ENCODE measurements at regions not wholly inside any gene's neighbourhood (a gene's known extent, or its start where the extent isn't known, plus 50 kb on each side); places are given as distances from the start of the nearest gene placed in this dataset.

GRCh38 chr13:62046512-62046911, 630.9 kb upstream of the PCDH20 start:
- Histone ChIP-seq H3K9me3 (peaks cover 16% of the 10 kb centered on the region), H3K4me1 (no peaks in the 10 kb centered on the region), H3K27ac (no peak overlapping the region), H3K36me3 (no peaks in the 10 kb centered on the region), H3K9ac (no peak overlapping the region), H3K4me3 (no peak overlapping the region), H3K27me3 (no peaks in the 10 kb centered on the region), H3K4me2 (no peak overlapping the region), H4K20me1 (no peaks in the 10 kb centered on the region)
- no peak for TF ChIP-seq Cebpa-rat (IDR thresholded peaks at IDR 0.05)

GRCh38 chr13:62043600-62043999, 628.0 kb upstream of the PCDH20 start:
- Histone ChIP-seq H3K4me2 (no peak overlapping the region), H3K4me3 (no peak overlapping the region), H3K27ac (no peak overlapping the region), H3K27me3 (no peaks in the 10 kb centered on the region), H3K4me1 (no peaks in the 10 kb centered on the region), H4K20me1 (no peaks in the 10 kb centered on the region), H3K9me3 (peaks cover 13% of the 10 kb centered on the region), H3K36me3 (no peaks in the 10 kb centered on the region), H3K9ac (no peak overlapping the region)
- no peak for TF ChIP-seq Cebpa-rat (IDR thresholded peaks at IDR 0.05)

GRCh38 chr13:62040806-62041205, 625.2 kb upstream of the PCDH20 start:
- H4K20me1 ChIP-seq = no peaks in the 10 kb centered on the region
- no peak for TF ChIP-seq Cebpa-rat (IDR thresholded peaks at IDR 0.05)
- H3K9ac ChIP-seq = no peak overlapping the region
- H3K36me3 ChIP-seq = no peaks in the 10 kb centered on the region
- no peak overlapping the region for H3K4me2 ChIP-seq
- no peak overlapping the region for H3K4me3 ChIP-seq
- H3K4me1 ChIP-seq = no peaks in the 10 kb centered on the region
- no peaks in the 10 kb centered on the region for H3K27me3 ChIP-seq
- H3K9me3 ChIP-seq = peaks cover 2% of the 10 kb centered on the region; the same call in 1 of the 2 replicates
- H3K27ac ChIP-seq = no peak overlapping the region

- Histone ChIP-seq H3K27me3 (no peaks in the 10 kb centered on the region), H3K9me3 (no peaks in the 10 kb centered on the region), H3K4me1 (no peaks in the 10 kb centered on the region), H4K20me1 (no peaks in the 10 kb centered on the region), H3K27ac (no peak overlapping the region), H3K4me2 (no peak overlapping the region), H3K9ac (no peak overlapping the region), H3K36me3 (no peaks in the 10 kb centered on the region), H3K4me3 (no peak overlapping the region)
- no peak for TF ChIP-seq Cebpa-rat (IDR thresholded peaks at IDR 0.05)
Observed at GRCh38 chr13:62040078-62040477, 624.4 kb upstream of the PCDH20 start.

GRCh38 chr13:62038214-62038613, 622.6 kb upstream of the PCDH20 start:
- H3K36me3 ChIP-seq = no peaks in the 10 kb centered on the region
- H3K9ac ChIP-seq = no peak overlapping the region
- no peak overlapping the region for H3K4me3 ChIP-seq
- H3K9me3 ChIP-seq = no peaks in the 10 kb centered on the region
- TF ChIP-seq Cebpa-rat (IDR thresholded peaks at IDR 0.05) = no peak
- no peak overlapping the region for H3K4me2 ChIP-seq
- H4K20me1 ChIP-seq = no peaks in the 10 kb centered on the region
- no peaks in the 10 kb centered on the region for H3K27me3 ChIP-seq
- H3K27ac ChIP-seq = no peak overlapping the region
- no peaks in the 10 kb centered on the region for H3K4me1 ChIP-seq

GRCh38 chr13:62035981-62036380, 620.3 kb upstream of the PCDH20 start:
- Histone ChIP-seq H3K4me2 (no peak overlapping the region), H3K9ac (no peak overlapping the region), H3K27me3 (no peaks in the 10 kb centered on the region), H4K20me1 (no peaks in the 10 kb centered on the region), H3K4me3 (no peak overlapping the region), H3K9me3 (no peaks in the 10 kb centered on the region), H3K36me3 (no peaks in the 10 kb centered on the region), H3K27ac (no peak overlapping the region), H3K4me1 (no peaks in the 10 kb centered on the region)
- TF ChIP-seq Cebpa-rat (IDR thresholded peaks at IDR 0.05) = no peak

- no peak overlapping the region for H3K27ac ChIP-seq
- H3K4me1 ChIP-seq = no peaks in the 10 kb centered on the region
- H4K20me1 ChIP-seq = no peaks in the 10 kb centered on the region
- no peak overlapping the region for H3K4me2 ChIP-seq
- no peak for TF ChIP-seq Cebpa-rat (IDR thresholded peaks at IDR 0.05)
- H3K27me3 ChIP-seq = no peaks in the 10 kb centered on the region
- no peaks in the 10 kb centered on the region for H3K9me3 ChIP-seq
- no peak overlapping the region for H3K9ac ChIP-seq
- no peaks in the 10 kb centered on the region for H3K36me3 ChIP-seq
- no peak overlapping the region for H3K4me3 ChIP-seq
Observed at GRCh38 chr13:62033934-62034333, 618.3 kb upstream of the PCDH20 start.

- no peaks in the 10 kb centered on the region for H3K9me3 ChIP-seq
- H3K27me3 ChIP-seq = no peaks in the 10 kb centered on the region
- H3K4me3 ChIP-seq = no peak overlapping the region
- no peaks in the 10 kb centered on the region for H4K20me1 ChIP-seq
- H3K4me1 ChIP-seq = no peaks in the 10 kb centered on the region
- no peak overlapping the region for H3K4me2 ChIP-seq
- H3K36me3 ChIP-seq = no peaks in the 10 kb centered on the region
- H3K9ac ChIP-seq = no peak overlapping the region
- no peak for TF ChIP-seq Cebpa-rat (IDR thresholded peaks at IDR 0.05)
- no peak overlapping the region for H3K27ac ChIP-seq
Observed at GRCh38 chr13:62022369-62022768, 606.7 kb upstream of the PCDH20 start.

- no peak overlapping the region for H3K4me3 ChIP-seq
- no peaks in the 10 kb centered on the region for H3K4me1 ChIP-seq
- no peak overlapping the region for H3K4me2 ChIP-seq
- H3K9ac ChIP-seq = no peak overlapping the region
- no peak overlapping the region for H3K27ac ChIP-seq
- no peaks in the 10 kb centered on the region for H4K20me1 ChIP-seq
- no peaks in the 10 kb centered on the region for H3K9me3 ChIP-seq
- H3K27me3 ChIP-seq = no peaks in the 10 kb centered on the region
- TF ChIP-seq Cebpa-rat (IDR thresholded peaks at IDR 0.05) = no peak
- H3K36me3 ChIP-seq = no peaks in the 10 kb centered on the region
Observed at GRCh38 chr13:62019858-62020257, 604.2 kb upstream of the PCDH20 start.

- Histone ChIP-seq H3K4me2 (no peak overlapping the region), H3K4me1 (no peaks in the 10 kb centered on the region), H4K20me1 (no peaks in the 10 kb centered on the region), H3K27ac (no peak overlapping the region), H3K9ac (no peak overlapping the region), H3K4me3 (no peak overlapping the region), H3K36me3 (no peaks in the 10 kb centered on the region), H3K9me3 (no peaks in the 10 kb centered on the region), H3K27me3 (no peaks in the 10 kb centered on the region)
- no peak for TF ChIP-seq Cebpa-rat (IDR thresholded peaks at IDR 0.05)
Observed at GRCh38 chr13:62014299-62014698, 598.6 kb upstream of the PCDH20 start.

- H3K9me3 ChIP-seq = no peaks in the 10 kb centered on the region; the same call in 1 of the 2 replicates
- H3K9ac ChIP-seq = no peak overlapping the region
- H3K36me3 ChIP-seq = no peaks in the 10 kb centered on the region
- no peak overlapping the region for H3K4me3 ChIP-seq
- TF ChIP-seq Cebpa-rat (IDR thresholded peaks at IDR 0.05) = no peak
- no peak overlapping the region for H3K4me2 ChIP-seq
- no peaks in the 10 kb centered on the region for H3K27me3 ChIP-seq
- no peaks in the 10 kb centered on the region for H4K20me1 ChIP-seq
- H3K27ac ChIP-seq = no peak overlapping the region
- H3K4me1 ChIP-seq = no peaks in the 10 kb centered on the region
Observed at GRCh38 chr13:62003452-62003851, 587.8 kb upstream of the PCDH20 start.

Data from BLaER1 (cell line).